Naive thymus-derived CD4-positive, alpha-beta T cell (primary cell): ENCODE measurements at regions not wholly inside any gene's neighbourhood (a gene's known extent, or its start where the extent isn't known, plus 50 kb on each side); places are given as distances from the start of the nearest gene placed in this dataset.

Experiments used
- ATAC-seq: fragments of 150-1000 bp; cut with Tn5 transposase; 2 replicates; pipeline ENCODE4 v1.10.0; 2021; ENCODE audit warnings: mild to moderate bottlenecking, moderate library complexity
- CTCF ChIA-PET: fragments of 350-600 bp; sonication (Branson Sonifier 250); formaldehyde crosslinking; loops from one replicate; lab custom pipeline; 2021; ENCODE audit warnings: antibody characterized with exemption; lab: Charles Lee
- POLR2A ChIA-PET: fragments of 350-600 bp; sonication (Branson Sonifier 250); formaldehyde crosslinking; loops from one replicate; lab custom pipeline; 2021; ENCODE audit warnings: antibody characterized with exemption, inconsistent platforms; lab: Charles Lee
- DNase-seq, 9 donors: peaks; one replicate each; pipeline versions ENCODE4 v3.0.0 to v3.0.0-alpha.2; 2020 to 2022; ENCODE audit warnings: mixed read lengths in 1 of 9
- H3K27ac ChIP-seq: one replicate; pipeline ENCODE4 v1.7.0; 2013; ENCODE audit warnings: mild to moderate bottlenecking, low read depth, low read length, moderate library complexity
- H3K27me3 ChIP-seq, 2 donors: one replicate each; pipeline ENCODE4 v1.7.0; 2013; ENCODE audit warnings: low read length in 2 of 2, mild to moderate bottlenecking in 2 of 2, moderate library complexity in 2 of 2; ENCODE audit not compliant: control insufficient read depth in 2 of 2, insufficient read depth in 2 of 2
- H3K36me3 ChIP-seq, 3 experiments: 1 replicate in 2 of 3; 2 replicates in 1 of 3; pipeline ENCODE4 v1.7.0; 2013; ENCODE audit warnings: low read length in 3 of 3, mild to moderate bottlenecking in 3 of 3, moderate library complexity in 1 of 3; ENCODE audit not compliant: insufficient read depth in 3 of 3, control insufficient read depth in 2 of 3
- H3K4me1 ChIP-seq, 2 donors: one replicate each; pipeline ENCODE4 v1.7.0; 2013; ENCODE audit warnings: low read length in 2 of 2, mild to moderate bottlenecking in 2 of 2, moderate library complexity in 1 of 2; ENCODE audit not compliant: control insufficient read depth in 2 of 2, insufficient read depth in 2 of 2
- H3K4me3 ChIP-seq: 2 replicates; pipeline ENCODE4 v1.7.0; 2013; ENCODE audit warnings: mild to moderate bottlenecking, low read length
- H3K9me3 ChIP-seq, 3 experiments: 1 replicate in 2 of 3; 2 replicates in 1 of 3; pipeline ENCODE4 v1.7.0; 2013; ENCODE audit warnings: low read length in 3 of 3; ENCODE audit not compliant: control insufficient read depth in 2 of 3
- H3K27ac Mint-ChIP-seq, 9 donors: one replicate each; pipeline ENCODE4 v1.8.0; 2020 to 2022; ENCODE audit warnings: mixed read lengths in 9 of 9, mild to moderate bottlenecking in 8 of 9, moderate library complexity in 5 of 9, inconsistent platforms in 2 of 9
- H3K27me3 Mint-ChIP-seq, 5 donors: one replicate each; pipeline ENCODE4 v1.8.0; 2021 to 2022; ENCODE audit warnings: mixed read lengths in 5 of 5, mild to moderate bottlenecking in 1 of 5
- H3K36me3 Mint-ChIP-seq, 5 donors: one replicate each; pipeline ENCODE4 v1.8.0; 2020 to 2022; ENCODE audit warnings: mixed read lengths in 5 of 5, mild to moderate bottlenecking in 3 of 5, inconsistent platforms in 1 of 5
- H3K4me1 Mint-ChIP-seq, 7 donors: one replicate each; pipeline ENCODE4 v1.8.0; 2020 to 2022; ENCODE audit warnings: mixed read lengths in 7 of 7, mild to moderate bottlenecking in 3 of 7, inconsistent platforms in 1 of 7
- H3K4me3 Mint-ChIP-seq, 10 donors: one replicate each; pipeline ENCODE4 v1.8.0; 2020 to 2022; ENCODE audit warnings: mild to moderate bottlenecking in 10 of 10, mixed read lengths in 10 of 10, moderate library complexity in 6 of 10, inconsistent platforms in 2 of 10
- H3K9me3 Mint-ChIP-seq, 11 donors: one replicate each; pipeline ENCODE4 v1.8.0; 2020 to 2022; ENCODE audit warnings: mixed read lengths in 11 of 11, mild to moderate bottlenecking in 4 of 11, inconsistent platforms in 1 of 11, moderate library complexity in 1 of 11
- intact Hi-C, 2 donors: fragments of 100-400 bp; cut with micrococcal nuclease; formaldehyde crosslinking; loops; one replicate each; pipeline ENCODE4 v1.15.1; 2023

GRCh38 chr15:29539736-29540135, 270.1 kb upstream of the NSMCE3 start:
- H3K36me3 ChIP-seq: no peaks in the 10 kb centered on the region
- POLR2A ChIA-PET: no interaction called here
- H3K36me3 Mint-ChIP-seq: no peaks in the 10 kb centered on the region
- H3K27ac Mint-ChIP-seq: no peak overlapping the region
- H3K4me3 ChIP-seq: no peak overlapping the region
- H3K4me3 Mint-ChIP-seq: no peak overlapping the region
- ATAC-seq: no peak
- intact Hi-C loops: no loop called here
- H3K27me3 Mint-ChIP-seq: peaks cover 0 to 35% (median 19%) of the 10 kb centered on the region in 5 donors
- H3K27ac ChIP-seq: no peak overlapping the region
- CTCF ChIA-PET: no interaction called here
- H3K27me3 ChIP-seq: no peaks in the 10 kb centered on the region
- H3K4me1 ChIP-seq: no peaks in the 10 kb centered on the region
- no peak for DNase-seq
- no peaks in the 10 kb centered on the region for H3K9me3 ChIP-seq
- H3K9me3 Mint-ChIP-seq: peaks cover 0 to 8% (median 0%) of the 10 kb centered on the region in 11 donors
- no peaks in the 10 kb centered on the region for H3K4me1 Mint-ChIP-seq

GRCh38 chr15:29538044-29538443, 268.4 kb upstream of the NSMCE3 start:
- peaks cover 0 to 32% (median 19%) of the 10 kb centered on the region in 5 donors for H3K27me3 Mint-ChIP-seq

GRCh38 chr15:29535952-29536351, 266.3 kb upstream of the NSMCE3 start:
- Histone ChIP-seq H3K27me3 (no peaks in the 10 kb centered on the region), H3K9me3 (no peaks in the 10 kb centered on the region), H3K4me1 (no peaks in the 10 kb centered on the region), H3K36me3 (no peaks in the 10 kb centered on the region), H3K27ac (no peak overlapping the region), H3K4me3 (no peak overlapping the region)
- intact Hi-C loops: no loop called here
- ChIA-PET POLR2A (no interaction called here), CTCF (interaction anchor here (1.0 kb wide), 1 partner anchor 396 kb away, joined by 3 read pairs; no protein-coding TSS in a partner anchor)
- peaks cover 0 to 25% (median 11%) of the 10 kb centered on the region in 5 donors for H3K27me3 Mint-ChIP-seq
- DNase-seq: no peak
- H3K4me1 Mint-ChIP-seq: no peaks in the 10 kb centered on the region
- no peak for ATAC-seq
- no peak overlapping the region for H3K4me3 Mint-ChIP-seq
- H3K9me3 Mint-ChIP-seq: no peaks in the 10 kb centered on the region
- no peaks in the 10 kb centered on the region for H3K36me3 Mint-ChIP-seq
- no peak overlapping the region for H3K27ac Mint-ChIP-seq

More at GRCh38 chr15:29538044-29538443, 268.4 kb upstream of the NSMCE3 start:
- ATAC-seq (no peak), DNase-seq (no peak)
- H3K4me3 Mint-ChIP-seq: no peak overlapping the region
- H3K27me3 ChIP-seq: no peaks in the 10 kb centered on the region
- peaks cover 0 to 3% (median 0%) of the 10 kb centered on the region in 11 donors for H3K9me3 Mint-ChIP-seq
- peak overlapping the region in 1 of 9 donors; percentile 13 for H3K27ac Mint-ChIP-seq
- H3K4me3 ChIP-seq: no peak overlapping the region
- no peaks in the 10 kb centered on the region for H3K36me3 ChIP-seq
- H3K4me1 Mint-ChIP-seq: no peaks in the 10 kb centered on the region
- no peaks in the 10 kb centered on the region for H3K36me3 Mint-ChIP-seq
- H3K27ac ChIP-seq: no peak overlapping the region
- H3K9me3 ChIP-seq: no peaks in the 10 kb centered on the region
- ChIA-PET CTCF (no interaction called here), POLR2A (no interaction called here)
- intact Hi-C loops: no loop called here
- no peaks in the 10 kb centered on the region for H3K4me1 ChIP-seq

- Histone ChIP-seq H3K27ac (no peak overlapping the region), H3K4me3 (no peak overlapping the region), H3K36me3 (no peaks in the 10 kb centered on the region), H3K9me3 (no peaks in the 10 kb centered on the region), H3K4me1 (no peaks in the 10 kb centered on the region), H3K27me3 (no peaks in the 10 kb centered on the region)
- H3K27ac Mint-ChIP-seq: no peak overlapping the region
- ChIA-PET CTCF (no interaction called here), POLR2A (no interaction called here)
- intact Hi-C loops: no loop called here
- no peaks in the 10 kb centered on the region for H3K36me3 Mint-ChIP-seq
- H3K4me1 Mint-ChIP-seq: no peaks in the 10 kb centered on the region
- H3K9me3 Mint-ChIP-seq: no peaks in the 10 kb centered on the region
- ATAC-seq (no peak), DNase-seq (no peak)
- H3K4me3 Mint-ChIP-seq: no peak overlapping the region
- peaks cover 0 to 18% (median 13%) of the 10 kb centered on the region in 5 donors for H3K27me3 Mint-ChIP-seq
These were observed 264.8 kb upstream of the NSMCE3 start for GRCh38 chr15:29534378-29534777.

GRCh38 chr15:29533647-29534046, 264.0 kb upstream of the NSMCE3 start:
- DNase-seq (no peak), ATAC-seq (no peak)
- H3K27ac Mint-ChIP-seq: no peak overlapping the region
- Histone ChIP-seq H3K4me3 (no peak overlapping the region), H3K27me3 (no peaks in the 10 kb centered on the region), H3K4me1 (no peaks in the 10 kb centered on the region), H3K9me3 (no peaks in the 10 kb centered on the region), H3K36me3 (no peaks in the 10 kb centered on the region), H3K27ac (no peak overlapping the region)
- CTCF ChIA-PET: no interaction called here
- intact Hi-C loops: no loop called here
- H3K4me1 Mint-ChIP-seq: no peaks in the 10 kb centered on the region
- H3K4me3 Mint-ChIP-seq: no peak overlapping the region
- no peaks in the 10 kb centered on the region for H3K9me3 Mint-ChIP-seq
- POLR2A ChIA-PET: no interaction called here
- H3K36me3 Mint-ChIP-seq: no peaks in the 10 kb centered on the region
- peaks cover 0 to 18% (median 13%) of the 10 kb centered on the region in 5 donors for H3K27me3 Mint-ChIP-seq

GRCh38 chr15:29532296-29532695, 262.7 kb upstream of the NSMCE3 start:
- Mint-ChIP-seq H3K27me3 (peaks cover 0 to 14% (median 6%) of the 10 kb centered on the region in 5 donors), H3K4me1 (no peaks in the 10 kb centered on the region), H3K4me3 (no peak overlapping the region), H3K36me3 (no peaks in the 10 kb centered on the region), H3K27ac (no peak overlapping the region), H3K9me3 (no peaks in the 10 kb centered on the region)
- DNase-seq (no peak), ATAC-seq (no peak)
- no peaks in the 10 kb centered on the region for H3K36me3 ChIP-seq
- CTCF ChIA-PET: no interaction called here
- no peaks in the 10 kb centered on the region for H3K9me3 ChIP-seq
- no peak overlapping the region for H3K27ac ChIP-seq
- no peaks in the 10 kb centered on the region for H3K27me3 ChIP-seq
- intact Hi-C loops: no loop called here
- H3K4me1 ChIP-seq: no peaks in the 10 kb centered on the region
- H3K4me3 ChIP-seq: no peak overlapping the region
- POLR2A ChIA-PET: no interaction called here

GRCh38 chr15:29530966-29531365, 261.3 kb upstream of the NSMCE3 start:
- no peaks in the 10 kb centered on the region for H3K9me3 ChIP-seq
- H3K27me3 ChIP-seq: no peaks in the 10 kb centered on the region
- Mint-ChIP-seq H3K27ac (no peak overlapping the region), H3K27me3 (peaks cover 0 to 22% (median 6%) of the 10 kb centered on the region in 5 donors), H3K9me3 (peaks cover 0 to 1% (median 0%) of the 10 kb centered on the region in 11 donors), H3K4me1 (no peaks in the 10 kb centered on the region), H3K4me3 (no peak overlapping the region), H3K36me3 (no peaks in the 10 kb centered on the region)
- no peak for ATAC-seq
- no peaks in the 10 kb centered on the region for H3K36me3 ChIP-seq
- intact Hi-C loops: no loop called here
- H3K4me1 ChIP-seq: no peaks in the 10 kb centered on the region
- CTCF ChIA-PET: no interaction called here
- H3K27ac ChIP-seq: no peak overlapping the region
- no peak for DNase-seq
- no peak overlapping the region for H3K4me3 ChIP-seq
- POLR2A ChIA-PET: no interaction called here
